LNCaP clone FGC (cell line): ENCODE measurements at regions not wholly inside any gene's neighbourhood (a gene's known extent, or its start where the extent isn't known, plus 50 kb on each side); places are given as distances from the start of the nearest gene placed in this dataset.
"Not testable (repeated sequence)": the region's sequence is repeated elsewhere in the genome, so short reads cannot be mapped to it uniquely, and the experiment has no call there.

ENCODE experiments used
- DNase-seq: peaks from one replicate; pipeline ENCODE4 v3.0.0-alpha.2; 2011; ENCODE audit warnings: low read depth
- H3K4me3 ChIP-seq: 2 replicates; pipeline ENCODE4 v1.5.1; 2011; ENCODE audit warnings: mild to moderate bottlenecking, low read depth, low read length, control low read depth
- CTCF ChIP-seq: IDR thresholded peaks from 2 replicates; pipeline ENCODE4 v1.5.1; 2012; ENCODE audit warnings: mild to moderate bottlenecking; ENCODE audit not compliant: control insufficient read depth, insufficient read depth; ENCODE audit errors: extremely low read depth

DNA sequence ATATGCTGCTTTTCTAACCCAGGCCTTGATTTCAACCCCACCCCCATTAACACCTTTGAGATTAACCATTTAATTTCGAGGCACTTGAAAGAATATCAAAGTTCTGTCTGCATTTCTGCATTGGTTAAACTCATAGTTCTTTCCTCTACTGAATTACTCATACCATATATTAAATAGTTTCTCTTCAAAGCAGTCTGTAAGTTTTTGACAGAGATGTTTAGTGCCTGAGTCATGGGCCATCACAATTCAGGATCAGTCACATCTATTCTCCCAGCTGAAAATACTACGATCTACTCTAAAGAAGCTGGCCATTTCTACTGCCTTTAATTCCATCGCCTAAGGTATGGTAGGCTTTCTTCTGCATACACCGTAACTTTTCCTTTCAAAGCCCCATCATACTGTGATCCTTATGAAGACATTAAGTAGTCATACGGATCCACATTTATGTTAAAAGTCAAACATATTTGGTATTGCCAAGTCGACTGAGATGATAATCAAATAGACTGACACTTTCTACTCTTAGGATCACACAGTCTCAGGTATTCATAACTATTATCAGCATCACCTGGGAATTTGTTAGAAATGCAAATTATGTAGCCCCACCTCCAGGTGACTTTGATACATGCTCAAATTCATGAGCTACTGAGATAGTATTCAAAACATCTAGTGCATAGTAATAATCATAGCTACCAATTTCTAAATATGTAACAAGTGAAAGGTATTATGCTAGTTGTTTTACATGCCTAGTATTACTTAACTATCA lies 489.4 kb upstream of the IL12A start:
- TF ChIP-seq CTCF = no peak
- DNase-seq = no peak
- H3K4me3 ChIP-seq = no peak overlapping the region

DNA sequence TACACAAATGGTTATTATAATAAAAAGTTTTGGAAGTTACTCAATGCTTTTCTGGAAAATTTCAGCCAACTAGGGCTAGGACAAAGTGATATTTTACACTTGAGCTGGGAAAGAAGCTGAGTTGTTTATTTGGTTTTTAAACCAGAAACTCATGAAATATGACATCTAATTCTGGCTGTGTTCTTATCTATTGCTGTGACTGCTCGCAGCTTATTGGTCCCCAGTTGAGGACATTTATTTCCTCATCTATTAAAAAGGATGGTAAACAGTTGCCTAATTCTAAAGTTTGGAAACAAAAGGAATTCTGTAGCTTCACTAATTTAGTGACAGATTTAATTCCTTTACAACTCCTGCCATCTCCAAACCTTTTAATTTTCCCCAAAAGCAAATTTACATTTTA lies 487.6 kb upstream of the IL12A start:
- TF ChIP-seq CTCF = no peak
- no peak overlapping the region for H3K4me3 ChIP-seq
- no peak for DNase-seq

- no peak for TF ChIP-seq CTCF
- no peak overlapping the region for H3K4me3 ChIP-seq
- no peak for DNase-seq
These were observed 485.6 kb upstream of the IL12A start for GRCh38 chr3:159502986-159503385.

- DNase-seq, H3K4me3 ChIP-seq: not testable (repeated sequence)
These were observed 477.6 kb upstream of the IL12A start for GRCh38 chr3:159510988-159511387.

- DNase-seq = no peak
- H3K4me3 ChIP-seq = no peak overlapping the region
- TF ChIP-seq CTCF = no peak
These were observed 475.2 kb upstream of the IL12A start for GRCh38 chr3:159513444-159513843.

DNA sequence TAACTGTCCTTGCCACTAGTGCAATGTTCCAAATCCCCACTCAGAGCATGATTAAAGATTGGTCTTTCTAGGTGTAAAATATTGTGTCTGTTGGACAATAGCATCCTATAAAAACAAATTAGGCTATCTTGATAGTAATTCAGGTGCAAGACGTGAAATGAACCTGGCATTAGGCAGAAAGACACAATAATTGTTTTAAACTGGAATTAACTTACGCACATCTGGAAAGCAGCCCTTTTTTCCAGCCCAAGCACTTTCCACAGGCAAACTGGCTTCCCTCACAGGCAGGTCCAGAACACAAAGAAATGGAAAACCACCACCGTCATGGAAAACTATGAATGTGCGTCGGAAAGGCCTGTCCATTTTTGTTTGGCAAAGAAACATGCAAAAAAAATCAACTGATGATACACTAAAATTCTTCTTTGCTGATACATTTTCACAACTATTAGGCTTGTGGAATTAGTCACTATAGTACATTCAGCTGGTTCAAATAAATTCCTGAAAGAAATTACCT lies 474.7 kb upstream of the IL12A start:
- DNase-seq = no peak
- H3K4me3 ChIP-seq = no peak overlapping the region
- no peak for TF ChIP-seq CTCF

GRCh38 chr3:159517105-159517504 lies 471.5 kb upstream of the IL12A start:
- no peak for TF ChIP-seq CTCF
- no peak for DNase-seq
- H3K4me3 ChIP-seq = no peak overlapping the region
